ENCODE measurements at regions not wholly inside any gene's neighbourhood (a gene's known extent, or its start where the extent isn't known, plus 50 kb on each side); places are given as distances from the start of the nearest gene placed in this dataset.

DNA sequence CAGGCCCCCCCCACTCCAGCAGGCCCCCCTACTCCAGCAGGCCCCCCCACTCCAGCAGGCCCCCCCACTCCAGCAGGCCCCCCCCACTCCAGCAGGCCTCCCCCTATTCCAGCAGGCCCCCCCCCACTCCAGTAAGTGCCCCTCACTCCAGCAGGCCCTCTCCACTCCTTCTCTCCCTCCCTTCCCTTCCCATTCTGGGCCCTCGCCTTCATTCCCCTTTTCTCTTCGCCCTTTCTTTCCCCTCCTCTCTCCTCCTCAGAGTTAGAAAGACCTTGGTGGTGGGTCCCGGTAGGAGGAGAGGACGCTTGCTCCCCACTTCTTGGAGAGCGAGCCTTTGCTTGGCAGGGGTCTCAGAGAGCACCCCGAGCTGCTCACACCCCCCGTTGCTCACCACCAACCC, 177.0 kb upstream of the TNRC6C start:
- no peak for TF ChIP-seq POLR2A (IDR thresholded peaks at IDR 0.05; ENCODE audit: low read depth, low read length)
- TF ChIP-seq POLR2AphosphoS5 (IDR thresholded peaks at IDR 0.05; ENCODE audit: low read depth, low read length) = no peak
- no peak for TF ChIP-seq TAF1 (IDR thresholded peaks at IDR 0.05; ENCODE audit: low read depth, low read length)
- TF ChIP-seq POU2F2 (IDR thresholded peaks at IDR 0.05; ENCODE audit: low read depth, low read length) = no peak
